GM18907 (cell line): ENCODE measurements at regions not wholly inside any gene's neighbourhood (a gene's known extent, or its start where the extent isn't known, plus 50 kb on each side); places are given as distances from the start of the nearest gene placed in this dataset.

Experiments
- ATAC-seq: cut with Tn5 transposase; IDR thresholded peaks from one replicate; pipeline ENCODE4 v1.9.1; 2021; ENCODE audit warnings: mild to moderate bottlenecking, moderate library complexity; ENCODE audit not compliant: unreplicated experiment

GRCh38 chr1:173420330-173420806 lies 56.8 kb upstream of the PRDX6 start:
- no peak for ATAC-seq

DNA sequence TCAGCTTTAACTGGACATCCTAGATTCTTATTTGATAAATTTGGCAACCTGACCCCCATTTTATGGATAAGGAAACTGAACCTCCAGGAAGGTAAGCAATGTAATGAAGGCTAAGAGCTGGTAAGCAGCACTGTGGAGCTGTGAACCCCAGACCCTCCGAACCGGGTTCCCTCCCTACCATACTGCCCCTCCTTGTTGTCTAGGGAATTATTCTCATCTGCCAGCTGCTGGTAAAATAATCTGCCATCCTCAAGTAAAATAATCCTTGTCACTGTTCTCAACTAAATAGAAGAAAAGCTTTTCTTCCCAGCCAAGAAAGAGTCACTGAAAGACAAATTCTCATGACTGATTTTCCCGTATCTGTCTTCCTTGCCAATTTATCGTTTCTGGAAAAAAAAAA lies 55.8 kb upstream of the PRDX6 start:
- no peak for ATAC-seq

- no peak for ATAC-seq
Observed at GRCh38 chr1:173421789-173422188, 55.3 kb upstream of the PRDX6 start.

DNA sequence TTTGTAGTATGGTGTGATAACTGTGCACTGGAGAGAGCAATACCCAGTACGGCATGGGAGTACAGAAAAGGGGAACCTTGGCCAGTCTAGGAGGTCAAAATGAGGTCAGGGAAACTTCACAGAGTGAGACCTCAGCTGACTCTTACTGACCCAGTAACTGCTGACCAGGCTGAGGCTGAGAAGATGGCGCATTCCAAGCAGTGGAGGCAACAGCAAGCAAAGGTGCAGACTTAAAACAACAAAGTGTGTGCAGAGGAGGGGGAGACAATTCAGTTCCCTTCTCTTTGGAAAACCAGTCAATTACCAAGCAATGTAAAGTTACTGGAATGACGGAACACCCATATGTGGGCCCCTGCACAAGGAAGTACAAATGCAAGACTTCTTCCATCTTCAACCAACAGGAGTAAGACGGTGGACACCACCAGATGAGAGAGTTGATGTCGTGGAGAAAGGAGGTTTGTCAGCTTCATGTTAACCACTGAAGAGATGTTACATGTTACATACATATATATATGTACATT lies 54.6 kb upstream of the PRDX6 start:
- no peak for ATAC-seq

DNA sequence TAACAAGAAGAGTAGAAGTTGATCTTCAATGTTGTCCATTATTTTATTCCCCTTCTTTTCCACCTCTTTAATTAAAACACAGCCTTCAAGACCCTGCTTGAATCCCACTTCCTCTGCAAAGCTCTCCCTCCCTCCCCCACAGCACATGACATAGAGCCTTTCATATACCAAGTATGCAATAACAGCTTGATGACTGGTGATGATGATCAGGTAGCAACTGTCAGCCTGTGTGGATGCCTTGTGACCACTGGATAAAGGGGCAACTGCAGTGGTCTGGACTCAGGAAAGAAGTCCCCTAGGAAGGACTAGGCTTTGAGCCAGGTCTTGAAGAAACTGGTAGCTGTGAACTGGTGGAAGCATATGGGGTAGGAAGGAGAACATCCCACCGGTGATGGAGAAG lies 53.8 kb upstream of the PRDX6 start:
- ATAC-seq = no peak

GRCh38 chr1:173424143-173424542 lies 53.0 kb upstream of the PRDX6 start:
- ATAC-seq = no peak

- no peak for ATAC-seq
Observed at GRCh38 chr1:173424782-173425407, 52.2 kb upstream of the PRDX6 start.

- ATAC-seq = no peak
Observed at GRCh38 chr1:173426057-173426456, 51.1 kb upstream of the PRDX6 start.

- ATAC-seq = no peak
Observed at GRCh38 chr1:173427146-173428054, 49.7 kb upstream of the PRDX6 start.
